OCI-LY7 (cell line): ENCODE measurements at regions not wholly inside any gene's neighbourhood (a gene's known extent, or its start where the extent isn't known, plus 50 kb on each side); places are given as distances from the start of the nearest gene placed in this dataset.

ENCODE experiments used
- CTCF ChIP-seq: fragments of 200-600 bp; sonication (generic); conservative IDR thresholded peaks from 2 replicates; pipeline ENCODE4 v1.5.1; 2014; ENCODE audit warnings: mild to moderate bottlenecking, antibody characterized with exemption, low read length, moderate library complexity, mixed read lengths
- EZH2phosphoT487 ChIP-seq: fragments of 200-600 bp; sonication (generic); IDR thresholded peaks from 2 replicates; pipeline ENCODE4 v1.6.1; 2018; ENCODE audit warnings: low read depth, borderline replicate concordance, mild to moderate bottlenecking, mixed run types, antibody characterized with exemption, low read length, moderate library complexity, mixed read lengths

- no peak for TF ChIP-seq EZH2phosphoT487
- TF ChIP-seq CTCF, result no peak
These were observed 116.6 kb upstream of the TENM3 start for GRCh38 chr4:182126603-182127002.
